HFFc6 (cell line): ENCODE measurements at regions not wholly inside any gene's neighbourhood (a gene's known extent, or its start where the extent isn't known, plus 50 kb on each side); places are given as distances from the start of the nearest gene placed in this dataset.
A peak's percentile ranks its signal among the peaks of the same experiment; 100 is the strongest.

ENCODE experiments used
- DNase-seq: peaks from one replicate; pipeline ENCODE4 v3.0.0-alpha.2; 2018
- H3K27ac Mint-ChIP-seq: 2 replicates; pipeline ENCODE4 v1.8.0; 2020; ENCODE audit warnings: mild to moderate bottlenecking, mixed read lengths
- H3K27me3 Mint-ChIP-seq: 2 replicates; pipeline ENCODE4 v1.8.0; 2021; ENCODE audit warnings: mild to moderate bottlenecking, moderate library complexity, mixed read lengths; ENCODE audit not compliant: insufficient read depth
- H3K36me3 Mint-ChIP-seq: 2 replicates; pipeline ENCODE4 v1.8.0; 2021; ENCODE audit warnings: low read depth, mixed read lengths
- H3K4me1 Mint-ChIP-seq: 2 replicates; pipeline ENCODE4 v1.8.0; 2020; ENCODE audit warnings: low read depth, mixed read lengths
- H3K4me3 Mint-ChIP-seq: 2 replicates; pipeline ENCODE4 v1.8.0; 2020; ENCODE audit warnings: mild to moderate bottlenecking, moderate library complexity, mixed read lengths
- H3K9me3 Mint-ChIP-seq: 2 replicates; pipeline ENCODE4 v1.8.0; 2020; ENCODE audit warnings: mild to moderate bottlenecking, mixed read lengths
- TF ChIP-seq, protein P1 (sequence below): fragments of 200-600 bp; sonication (generic); IDR thresholded peaks from 2 replicates; pipeline ENCODE4 v1.5.0; 2021; ENCODE audit warnings: antibody characterized with exemption, mild to moderate bottlenecking

GRCh38 chr1:42017259-42017658, 98.5 kb upstream of the HIVEP3 start:
- no peak for DNase-seq
- H3K9me3 Mint-ChIP-seq, result no peaks in the 10 kb centered on the region; the same call in 1 of the 2 replicates
- H3K27ac Mint-ChIP-seq, result no peak overlapping the region
- TF ChIP-seq, protein P1, sequence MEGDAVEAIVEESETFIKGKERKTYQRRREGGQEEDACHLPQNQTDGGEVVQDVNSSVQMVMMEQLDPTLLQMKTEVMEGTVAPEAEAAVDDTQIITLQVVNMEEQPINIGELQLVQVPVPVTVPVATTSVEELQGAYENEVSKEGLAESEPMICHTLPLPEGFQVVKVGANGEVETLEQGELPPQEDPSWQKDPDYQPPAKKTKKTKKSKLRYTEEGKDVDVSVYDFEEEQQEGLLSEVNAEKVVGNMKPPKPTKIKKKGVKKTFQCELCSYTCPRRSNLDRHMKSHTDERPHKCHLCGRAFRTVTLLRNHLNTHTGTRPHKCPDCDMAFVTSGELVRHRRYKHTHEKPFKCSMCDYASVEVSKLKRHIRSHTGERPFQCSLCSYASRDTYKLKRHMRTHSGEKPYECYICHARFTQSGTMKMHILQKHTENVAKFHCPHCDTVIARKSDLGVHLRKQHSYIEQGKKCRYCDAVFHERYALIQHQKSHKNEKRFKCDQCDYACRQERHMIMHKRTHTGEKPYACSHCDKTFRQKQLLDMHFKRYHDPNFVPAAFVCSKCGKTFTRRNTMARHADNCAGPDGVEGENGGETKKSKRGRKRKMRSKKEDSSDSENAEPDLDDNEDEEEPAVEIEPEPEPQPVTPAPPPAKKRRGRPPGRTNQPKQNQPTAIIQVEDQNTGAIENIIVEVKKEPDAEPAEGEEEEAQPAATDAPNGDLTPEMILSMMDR, result no peak
- H3K4me1 Mint-ChIP-seq, result peaks cover 24% of the 10 kb centered on the region
- H3K27me3 Mint-ChIP-seq, result peaks cover 4% of the 10 kb centered on the region; the same call in 1 of the 2 replicates
- no peaks in the 10 kb centered on the region for H3K36me3 Mint-ChIP-seq
- no peak overlapping the region for H3K4me3 Mint-ChIP-seq

DNA sequence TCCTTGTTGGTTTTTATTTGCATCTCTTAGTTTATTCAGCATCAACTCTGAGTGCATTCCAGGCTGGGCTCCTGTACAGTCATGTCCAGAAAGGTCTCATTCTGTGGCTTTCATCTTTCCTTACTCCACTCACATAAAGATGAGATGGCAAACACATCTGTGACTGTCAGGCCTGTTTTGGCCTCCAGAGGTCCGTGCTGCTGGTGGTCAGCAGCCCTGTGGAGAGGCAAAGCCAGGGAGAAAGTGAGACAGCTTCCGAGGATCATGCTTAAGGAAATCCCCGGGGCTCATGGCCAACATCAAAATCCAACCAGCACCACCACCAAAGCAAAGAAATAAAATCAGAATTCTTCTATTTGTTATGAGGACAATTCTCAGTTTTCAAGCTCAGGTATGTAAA, 96.1 kb upstream of the HIVEP3 start:
- peaks cover 4% of the 10 kb centered on the region; the same call in 1 of the 2 replicates for H3K27me3 Mint-ChIP-seq
- no peaks in the 10 kb centered on the region; the same call in 1 of the 2 replicates for H3K9me3 Mint-ChIP-seq
- H3K4me3 Mint-ChIP-seq, result no peak overlapping the region
- H3K4me1 Mint-ChIP-seq, result peaks cover 20% of the 10 kb centered on the region
- no peak for DNase-seq
- H3K27ac Mint-ChIP-seq, result no peak overlapping the region
- H3K36me3 Mint-ChIP-seq, result no peaks in the 10 kb centered on the region
- TF ChIP-seq, protein P1, result no peak

GRCh38 chr1:42013881-42014470, 95.3 kb upstream of the HIVEP3 start:
- peaks cover 20% of the 10 kb centered on the region for H3K4me1 Mint-ChIP-seq
- H3K36me3 Mint-ChIP-seq, result no peaks in the 10 kb centered on the region
- peaks cover 4% of the 10 kb centered on the region; the same call in 1 of the 2 replicates for H3K27me3 Mint-ChIP-seq
- H3K4me3 Mint-ChIP-seq, result peak overlapping the region; percentile 14; the same call in 1 of the 2 replicates
- H3K27ac Mint-ChIP-seq, result no peak overlapping the region; the same call in 1 of the 2 replicates
- no peaks in the 10 kb centered on the region; the same call in 1 of the 2 replicates for H3K9me3 Mint-ChIP-seq
- no peak for DNase-seq
- TF ChIP-seq, protein P1, result no peak

GRCh38 chr1:42012852-42013251, 94.1 kb upstream of the HIVEP3 start:
- Mint-ChIP-seq H3K4me3 (no peak overlapping the region), H3K27me3 (no peaks in the 10 kb centered on the region; the same call in 1 of the 2 replicates), H3K27ac (no peak overlapping the region), H3K4me1 (peaks cover 20% of the 10 kb centered on the region), H3K9me3 (no peaks in the 10 kb centered on the region), H3K36me3 (no peaks in the 10 kb centered on the region)
- no peak for DNase-seq
- TF ChIP-seq, protein P1, result no peak

DNA sequence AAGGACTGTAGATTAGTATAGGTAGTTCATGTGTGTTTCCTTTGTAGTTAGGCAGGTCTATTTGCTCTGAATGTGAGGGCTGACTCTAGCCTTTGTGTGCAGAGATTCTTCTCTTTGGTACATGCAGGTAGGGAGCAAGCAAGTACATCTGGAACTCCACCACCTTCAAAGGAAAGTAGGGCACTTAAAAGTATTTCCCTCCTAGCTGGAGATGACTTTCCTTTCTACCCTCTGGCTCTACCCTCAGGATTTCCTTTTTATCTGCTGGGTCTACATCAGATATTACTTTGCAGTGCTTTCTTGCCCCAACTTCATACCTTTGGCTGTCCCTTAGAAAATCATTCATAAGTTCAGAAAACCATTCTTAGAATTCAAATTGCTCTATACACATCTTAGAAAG, 91.7 kb upstream of the HIVEP3 start:
- Mint-ChIP-seq H3K27ac (no peak overlapping the region), H3K36me3 (no peaks in the 10 kb centered on the region), H3K4me1 (peaks cover 29% of the 10 kb centered on the region), H3K4me3 (no peak overlapping the region), H3K27me3 (no peaks in the 10 kb centered on the region; the same call in 1 of the 2 replicates), H3K9me3 (no peaks in the 10 kb centered on the region)
- no peak for DNase-seq
- TF ChIP-seq, protein P1, result no peak
